IPS DF 19.7 (cell line): ENCODE measurements at regions not wholly inside any gene's neighbourhood (a gene's known extent, or its start where the extent isn't known, plus 50 kb on each side); places are given as distances from the start of the nearest gene placed in this dataset.

ENCODE experiments used
- DNase-seq: peaks from one replicate; pipeline ENCODE4 v3.0.0-alpha.2; 2013; ENCODE audit warnings: low read depth, low spot score

DNA sequence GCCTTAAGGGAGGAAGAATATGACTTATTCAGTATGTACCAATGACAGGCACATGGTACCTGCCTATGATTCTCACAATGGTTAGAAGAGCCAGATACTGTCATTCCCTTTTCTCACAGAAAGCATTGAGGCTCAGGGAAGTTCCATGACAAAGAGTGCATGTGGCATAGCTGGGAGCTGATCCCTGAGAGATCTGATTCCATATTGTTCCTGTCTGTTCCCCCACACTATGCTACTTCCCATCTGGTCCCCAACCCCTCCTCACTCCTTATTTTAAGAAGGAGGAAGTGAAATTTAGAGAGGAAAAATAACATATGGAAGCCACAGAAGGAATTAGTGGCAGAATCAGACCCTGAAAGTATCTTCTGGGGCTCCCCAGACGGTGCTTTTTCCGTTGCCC, 500.0 kb downstream of the PLPP3 start:
- no peak for DNase-seq

DNA sequence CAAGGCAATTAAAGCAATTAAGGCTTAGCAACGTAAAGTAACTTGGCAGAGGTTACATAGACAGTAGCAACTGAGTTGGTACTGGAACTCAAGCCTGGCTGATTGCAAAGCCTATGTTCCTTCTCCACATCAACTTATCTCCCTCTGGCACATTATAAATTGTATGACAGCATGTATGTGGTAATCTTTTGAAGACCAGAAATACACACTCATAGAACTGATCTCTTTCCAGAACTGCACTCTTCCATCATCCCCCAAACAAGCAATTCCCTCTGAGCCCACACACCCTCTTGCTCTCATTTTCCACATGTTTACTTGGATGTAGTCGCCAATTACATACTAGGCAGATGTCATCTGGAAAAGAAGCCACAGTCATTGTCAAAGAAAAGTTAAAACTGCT, 502.2 kb downstream of the PLPP3 start:
- no peak for DNase-seq

DNA sequence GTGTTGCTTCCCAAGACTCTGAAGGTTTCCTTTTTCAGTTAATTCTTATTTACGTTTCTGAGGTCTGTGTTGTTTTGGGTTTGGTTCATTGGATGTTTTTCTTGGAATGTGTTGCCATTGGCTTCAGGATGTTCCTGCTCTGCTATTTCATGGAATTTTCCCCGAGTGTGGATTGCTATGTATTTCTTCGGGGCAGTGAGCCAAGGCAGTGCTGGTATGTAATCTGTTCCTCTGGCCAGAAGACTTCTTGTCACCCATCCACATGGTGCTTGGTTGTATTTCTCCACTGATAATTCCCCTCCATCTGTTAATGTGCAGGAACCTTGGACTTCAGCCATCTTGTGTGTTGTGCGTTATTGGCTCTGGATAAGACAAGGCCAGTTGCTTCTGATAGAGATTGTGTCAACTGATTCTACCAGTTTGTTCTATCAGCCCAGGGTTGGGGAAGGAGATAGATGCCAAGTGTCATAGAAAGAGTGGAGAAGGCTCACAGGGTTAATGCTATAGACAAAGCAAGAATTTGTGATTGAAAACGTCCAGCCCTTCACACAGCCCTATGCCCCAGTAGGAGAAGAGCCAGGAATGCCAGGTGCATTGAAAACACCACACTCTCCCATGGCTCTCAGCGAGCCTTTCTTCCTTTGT, 505.2 kb downstream of the PLPP3 start:
- DNase-seq = no peak

DNA sequence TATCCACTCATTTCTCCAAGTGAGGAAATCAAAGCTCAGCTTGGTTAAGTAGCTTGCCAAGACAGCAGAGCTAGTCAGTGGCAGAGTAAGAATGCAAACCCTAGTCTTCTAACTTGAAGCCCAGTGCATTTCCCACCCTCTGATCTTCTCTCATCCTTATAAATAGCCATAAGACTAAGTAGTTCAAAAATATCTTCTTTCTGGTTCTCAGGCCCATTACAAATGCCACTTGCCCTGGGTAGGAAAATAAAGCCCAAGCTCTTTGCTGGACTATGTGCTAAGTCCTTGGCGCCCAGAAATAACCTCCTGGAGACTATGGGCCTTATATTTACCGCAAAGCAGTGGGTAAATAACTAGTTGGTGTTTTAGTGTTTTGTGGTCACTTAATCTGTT, 505.8 kb downstream of the PLPP3 start:
- no peak for DNase-seq

DNA sequence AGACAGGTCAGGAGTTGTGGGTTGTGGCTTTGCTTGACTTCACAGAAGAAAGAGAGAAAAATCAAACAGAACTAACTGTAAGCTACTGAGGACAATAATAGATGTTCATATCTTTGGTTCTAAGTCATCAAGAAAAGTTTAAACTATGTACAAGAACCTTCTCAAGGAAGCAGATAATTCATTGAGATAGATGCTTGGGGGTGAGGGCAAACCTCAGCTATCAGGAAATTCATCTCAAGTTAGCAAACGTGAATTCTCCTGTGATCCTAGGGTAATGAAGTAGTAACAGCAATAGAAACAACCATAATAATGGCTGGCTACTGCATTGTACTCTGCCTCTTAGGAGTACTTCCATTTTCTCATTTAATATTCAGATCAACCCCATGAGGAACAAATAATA, 506.2 kb downstream of the PLPP3 start:
- no peak for DNase-seq

DNA sequence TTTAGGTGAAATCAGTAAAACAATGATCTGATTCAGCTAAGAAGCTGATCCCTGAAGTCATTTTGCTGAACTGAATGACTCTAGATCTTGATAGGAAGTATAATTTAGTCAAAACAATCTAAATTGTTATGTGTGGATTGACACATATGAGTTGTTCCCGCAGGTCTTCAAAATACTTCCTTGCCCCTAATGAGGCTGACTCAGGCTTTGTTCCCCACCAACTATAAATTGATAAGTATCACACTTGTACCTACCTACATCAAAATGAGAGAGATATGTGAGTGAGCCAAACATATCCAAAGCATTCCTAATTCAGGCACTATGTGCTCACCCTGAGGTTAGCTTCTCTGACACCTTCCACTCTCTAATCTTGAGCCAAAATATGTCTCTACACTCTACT, 507.1 kb downstream of the PLPP3 start:
- no peak for DNase-seq

DNA sequence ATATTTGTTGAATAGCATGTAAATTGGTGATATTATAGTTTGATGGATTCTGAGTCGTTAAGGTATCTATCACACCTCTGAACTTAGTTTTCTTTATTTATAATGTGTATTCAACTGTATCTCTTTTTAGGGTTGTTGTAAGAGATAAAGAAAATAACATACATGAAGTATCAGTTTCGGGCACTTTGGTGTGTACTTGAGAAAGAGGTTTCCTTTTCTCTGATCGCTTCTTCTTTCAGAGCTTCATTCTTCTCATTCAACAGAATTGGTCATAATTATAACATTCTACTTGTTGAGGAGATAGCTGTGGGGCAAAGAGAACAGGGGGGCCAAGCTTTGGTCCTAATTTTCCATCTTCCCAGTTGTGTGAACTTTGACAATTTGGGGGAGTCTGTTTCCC, 508.0 kb downstream of the PLPP3 start:
- no peak for DNase-seq

DNA sequence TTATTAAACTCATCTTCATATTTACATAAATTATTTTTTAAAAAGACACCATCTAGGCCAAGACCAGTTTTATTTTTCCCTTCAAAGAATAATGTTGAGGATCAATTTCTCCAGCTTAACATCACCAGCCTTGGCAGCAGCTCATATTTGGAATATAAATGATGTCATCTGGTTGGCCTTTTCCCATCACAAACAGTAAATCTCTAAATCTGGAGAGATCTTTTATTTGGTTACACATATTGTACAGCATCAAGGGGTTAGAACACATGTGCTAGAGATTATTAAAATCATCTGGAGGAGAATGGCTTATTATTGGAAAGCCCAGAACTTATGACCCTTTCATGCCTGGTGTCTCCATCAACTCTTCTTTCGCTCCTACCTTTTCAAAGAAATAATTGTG, 508.8 kb downstream of the PLPP3 start:
- no peak for DNase-seq

DNA sequence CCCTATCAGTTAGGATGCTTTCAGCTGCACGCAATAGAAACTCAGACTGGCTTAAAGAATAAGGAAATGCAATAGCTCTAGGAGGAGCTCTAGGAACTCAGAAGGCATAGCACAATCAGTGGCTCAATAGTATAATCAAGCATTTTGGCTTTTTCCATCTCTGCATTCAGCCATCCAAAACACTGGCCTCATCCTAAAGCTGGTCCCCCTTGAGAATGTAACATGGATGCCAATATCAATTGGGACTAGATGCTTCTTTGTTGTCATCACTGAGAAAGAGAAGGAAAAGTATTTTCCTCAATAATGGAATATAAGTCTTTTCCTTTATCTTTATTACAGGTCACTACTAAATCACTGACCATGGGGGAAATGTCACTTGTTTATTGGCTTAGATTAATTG, 509.5 kb downstream of the PLPP3 start:
- DNase-seq = no peak

DNA sequence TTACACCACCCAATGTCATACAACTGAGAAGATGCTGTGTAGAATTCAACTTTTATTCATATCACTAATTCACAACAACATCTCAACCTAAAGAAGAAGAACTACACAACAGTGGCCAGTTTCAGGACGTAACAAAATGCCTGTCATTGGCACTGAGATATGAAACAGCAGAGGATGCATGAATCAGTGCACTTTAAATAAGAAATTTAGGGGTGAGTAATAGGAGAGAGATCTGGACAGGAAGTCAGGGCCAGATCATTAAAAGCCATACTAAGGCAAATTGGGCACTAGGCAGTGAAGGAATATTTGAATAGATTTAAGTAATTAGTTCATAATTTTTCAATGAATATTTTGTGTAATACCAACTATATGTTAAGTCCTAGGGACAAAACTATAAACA, 510.5 kb downstream of the PLPP3 start:
- DNase-seq = no peak

DNA sequence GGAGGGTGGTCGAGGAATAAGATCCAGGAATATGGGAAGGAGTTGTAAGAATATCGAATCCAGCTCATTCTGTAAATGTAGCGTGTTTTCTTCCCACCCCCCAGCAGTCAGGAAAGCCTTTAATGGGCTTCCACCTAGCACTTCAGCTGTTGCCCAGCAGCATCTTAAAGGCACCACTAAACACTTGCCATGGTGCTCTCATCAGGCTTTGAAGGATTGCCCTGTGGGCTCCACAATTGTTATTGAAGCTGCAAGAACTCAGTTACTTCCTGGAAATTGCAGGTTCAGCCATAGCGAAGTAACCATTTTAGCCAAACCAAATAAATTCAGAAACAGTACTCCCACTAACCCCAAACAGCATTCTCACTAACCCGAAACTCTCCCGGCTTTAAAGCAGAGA, 511.2 kb downstream of the PLPP3 start:
- DNase-seq = no peak

DNA sequence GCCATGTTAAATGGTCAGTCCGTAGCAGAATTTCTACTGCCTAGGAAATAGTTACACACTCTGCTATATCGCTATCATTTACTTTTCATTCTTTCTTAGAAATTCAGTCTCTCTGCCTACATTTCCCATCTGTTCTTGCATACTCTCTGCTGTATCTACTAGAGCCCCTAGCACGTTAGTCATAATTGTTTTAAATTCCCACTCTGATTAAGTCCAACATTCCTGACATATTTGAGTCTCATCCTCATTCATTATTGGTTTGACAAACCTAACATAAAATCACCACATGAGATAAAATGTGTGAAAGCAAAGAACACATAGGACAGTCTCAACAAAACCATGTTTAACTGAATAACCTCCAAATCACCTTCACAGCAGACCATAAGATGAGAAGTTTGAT, 513.6 kb downstream of the PLPP3 start:
- DNase-seq = no peak

DNA sequence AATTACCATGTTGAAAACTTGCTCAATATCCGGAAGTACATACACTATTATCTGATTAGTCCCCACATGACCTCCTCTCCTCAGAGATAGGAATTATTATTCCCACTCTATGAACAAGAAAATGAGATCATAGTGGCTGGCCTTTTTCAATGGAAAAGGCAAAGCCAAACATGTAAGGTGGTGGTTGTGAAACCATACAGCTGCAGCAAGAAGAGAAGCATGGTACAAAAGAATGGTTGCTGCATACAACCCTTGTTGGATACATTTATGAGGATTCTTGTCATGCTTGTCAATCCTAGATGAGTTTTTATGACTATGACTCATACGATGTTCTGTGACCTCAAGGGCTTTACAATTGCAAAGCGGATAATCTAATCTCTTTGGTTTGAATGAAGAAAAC, 514.7 kb downstream of the PLPP3 start:
- DNase-seq = no peak

DNA sequence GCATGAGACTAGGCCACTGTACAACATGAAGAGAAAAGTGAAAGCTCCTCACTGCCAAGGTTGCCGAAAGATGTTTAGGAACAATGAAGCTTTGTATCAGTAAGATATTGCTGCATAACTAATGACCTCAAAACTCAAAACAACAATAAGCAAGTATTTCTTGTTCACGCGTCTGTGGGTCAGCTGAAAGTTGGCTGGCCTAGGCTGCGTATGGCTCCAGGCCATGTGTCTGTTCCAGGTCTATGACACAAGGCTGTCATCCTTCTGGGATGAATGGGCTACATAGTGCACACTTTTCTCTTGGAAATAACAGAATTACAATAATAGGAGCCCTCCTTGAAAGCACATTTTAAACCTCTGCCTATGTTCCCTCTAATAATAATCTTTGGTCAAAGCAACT, 515.9 kb downstream of the PLPP3 start:
- DNase-seq = no peak

DNA sequence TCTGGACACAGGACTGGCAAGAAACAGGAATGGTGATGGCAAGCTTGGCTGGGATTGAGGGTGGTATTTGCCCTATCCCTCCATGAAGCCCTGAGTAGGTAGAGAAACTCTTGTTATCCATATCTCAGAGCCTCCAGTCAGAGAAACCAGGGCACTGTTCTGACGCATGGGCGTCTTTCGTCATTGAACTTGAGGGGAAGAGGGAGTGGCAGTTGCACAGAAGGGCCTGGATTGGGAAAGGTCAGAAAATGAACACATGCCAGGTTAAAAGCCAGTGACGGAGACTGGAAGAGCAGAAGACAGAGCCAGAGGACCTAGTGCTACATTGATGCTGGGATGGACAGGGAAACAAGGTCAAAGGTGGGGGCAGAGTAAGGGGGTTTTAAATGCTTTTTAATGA, 516.7 kb downstream of the PLPP3 start:
- DNase-seq = no peak

DNA sequence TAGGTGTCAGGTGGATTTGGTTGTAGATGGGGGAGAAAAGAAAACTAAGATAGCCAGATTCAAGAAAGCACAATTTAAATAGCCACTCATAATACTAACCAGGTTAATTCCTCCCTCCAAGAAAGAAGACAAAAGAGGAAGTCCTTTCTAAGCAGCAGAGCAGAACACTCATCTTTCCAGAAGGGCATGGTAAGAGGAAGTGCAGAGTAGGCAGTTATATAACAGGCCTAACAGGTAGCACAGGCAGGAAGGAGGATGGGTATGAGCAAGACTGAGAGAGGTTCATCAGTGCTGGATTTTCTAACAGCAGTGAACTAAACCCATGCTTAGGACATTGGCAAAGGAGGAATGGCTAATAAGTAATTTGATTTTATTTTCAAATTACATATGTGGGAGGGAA, 517.5 kb downstream of the PLPP3 start:
- no peak for DNase-seq

DNA sequence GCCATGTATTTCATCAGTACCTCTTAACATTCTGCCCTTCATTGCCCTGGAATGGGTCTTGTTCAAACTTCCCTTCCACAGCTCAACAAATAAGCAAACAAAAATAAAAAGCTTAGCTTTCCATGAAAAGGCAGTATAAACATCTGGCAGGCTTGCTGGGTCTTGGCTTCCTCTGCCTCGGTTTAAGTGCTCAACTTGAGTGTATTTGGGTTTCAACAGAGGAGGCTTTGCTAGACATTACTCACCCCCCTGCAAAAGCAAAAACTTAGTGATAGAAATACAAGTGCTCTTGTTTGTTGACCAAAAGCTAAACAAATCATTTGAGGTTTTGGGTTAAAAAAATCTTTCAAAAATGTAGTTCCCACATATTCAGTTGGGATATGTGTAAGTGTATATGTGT, 518.5 kb downstream of the PLPP3 start:
- DNase-seq = no peak

DNA sequence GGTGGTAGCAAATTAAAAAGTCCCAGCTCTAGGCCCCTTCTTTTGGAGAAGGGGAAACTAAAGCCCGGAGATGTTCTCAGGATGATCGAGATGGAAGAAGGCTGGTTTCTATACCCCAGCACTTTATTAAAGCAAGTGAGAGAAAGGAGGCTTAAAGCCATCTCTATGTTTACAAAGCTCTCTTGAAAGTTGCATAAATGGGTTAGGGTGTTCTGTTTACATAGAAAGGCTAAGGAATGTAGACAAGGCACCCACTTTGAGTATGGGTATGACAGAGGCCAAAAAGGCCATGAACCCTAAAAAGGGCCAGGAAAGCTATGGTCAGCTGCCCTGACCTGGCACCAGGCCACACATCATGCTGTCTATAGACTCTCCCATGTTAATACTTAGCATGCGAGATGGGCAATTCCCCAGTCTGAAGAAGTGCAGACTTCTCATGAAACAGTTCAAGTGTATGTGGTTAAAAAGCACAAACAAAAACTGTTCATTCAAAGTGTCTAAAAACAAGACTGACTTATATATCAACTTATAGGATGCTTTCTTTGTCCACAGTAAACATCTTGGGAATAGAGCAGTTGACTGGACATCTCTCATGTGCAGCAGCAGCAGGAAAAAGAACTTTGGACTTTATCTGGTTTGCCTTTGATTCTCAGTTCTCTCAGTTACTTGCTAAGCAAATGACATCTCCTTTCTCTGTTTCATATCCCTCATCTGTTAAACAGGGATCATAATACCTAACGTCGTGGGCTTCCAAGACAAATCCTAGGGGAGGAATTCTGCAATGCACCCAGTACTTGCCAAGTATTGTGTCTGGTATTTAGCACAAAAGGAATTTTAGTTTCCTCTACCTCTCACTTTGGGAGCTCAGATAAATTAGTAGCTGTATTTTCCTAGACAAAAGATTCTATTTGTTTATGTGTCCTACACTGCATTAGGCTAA, 521.6 kb downstream of the PLPP3 start:
- no peak for DNase-seq

DNA sequence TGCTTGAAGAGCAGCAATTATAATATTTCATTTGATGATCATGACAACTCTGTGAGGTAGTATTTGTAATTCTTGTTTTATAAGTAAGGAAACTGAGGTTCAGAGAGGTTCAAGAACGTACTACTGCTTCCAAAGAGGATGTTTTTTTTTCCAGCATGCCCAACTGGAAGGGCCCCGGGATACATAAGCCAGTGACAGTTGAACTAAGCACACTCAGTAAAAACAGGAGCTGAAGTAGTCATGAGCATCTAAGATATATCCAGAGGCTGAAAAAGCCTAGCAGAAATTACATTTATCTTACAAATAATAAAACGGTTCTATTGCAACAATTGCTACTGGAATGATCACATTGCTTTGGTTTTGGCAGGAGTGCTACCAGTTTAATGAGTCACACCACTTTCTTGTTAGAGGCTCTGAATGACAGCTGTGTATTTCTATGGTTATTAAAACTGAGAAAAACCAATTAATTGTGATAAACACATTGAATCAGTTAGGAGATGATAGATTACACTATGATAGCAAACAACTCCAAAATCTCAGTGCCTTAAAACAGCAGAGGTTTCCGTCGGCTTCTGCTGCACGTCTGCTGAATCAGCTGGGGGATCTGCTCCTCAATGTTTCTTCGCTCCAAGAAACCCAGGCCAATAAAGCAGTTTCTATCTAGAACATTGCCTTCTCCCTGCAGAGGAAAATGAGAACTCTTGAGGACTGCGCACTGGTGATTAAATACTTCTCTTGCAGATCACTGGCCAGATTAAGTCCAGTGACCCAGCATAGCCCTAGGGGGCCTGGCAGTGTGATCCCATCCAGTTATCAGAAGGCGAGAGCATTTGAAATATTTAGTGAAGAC, 522.7 kb downstream of the PLPP3 start:
- DNase-seq = no peak

DNA sequence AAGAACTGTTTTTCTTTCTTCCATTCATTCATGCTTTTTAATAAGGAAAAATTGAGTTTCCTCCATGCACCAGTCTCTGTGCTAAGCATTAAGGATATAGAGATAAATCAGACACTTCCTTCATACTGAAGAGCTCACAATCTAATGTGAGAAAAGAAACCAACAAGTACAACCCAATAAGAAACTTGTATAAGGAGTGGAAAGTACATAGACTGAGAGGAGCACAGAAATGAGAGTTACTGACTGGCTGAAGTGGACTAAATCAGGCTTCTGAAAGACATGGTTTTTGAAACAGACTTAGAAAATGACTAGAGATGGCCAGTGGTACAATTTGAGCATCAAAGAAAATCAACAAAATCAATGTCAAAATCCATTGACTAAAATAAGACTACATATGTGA, 524.4 kb downstream of the PLPP3 start:
- no peak for DNase-seq

DNA sequence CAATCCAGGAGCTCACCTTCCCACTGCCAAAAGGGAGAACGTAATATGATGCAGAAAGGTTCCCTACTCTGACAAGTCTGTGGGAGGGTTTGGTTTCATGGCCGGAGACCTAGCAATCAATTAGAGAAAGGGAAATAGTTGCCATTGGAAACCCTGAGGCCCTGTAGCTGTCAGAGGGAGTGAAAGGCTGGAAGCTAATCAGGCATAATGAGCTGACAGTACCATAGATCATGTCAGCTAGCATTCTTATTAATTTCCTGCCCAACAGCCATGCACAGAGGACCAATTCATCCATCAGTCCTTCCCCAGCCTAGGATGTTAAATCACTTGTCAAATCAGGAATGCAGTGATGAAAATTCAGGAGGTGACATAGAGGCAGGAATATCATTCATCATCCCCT, 527.3 kb downstream of the PLPP3 start:
- no peak for DNase-seq

DNA sequence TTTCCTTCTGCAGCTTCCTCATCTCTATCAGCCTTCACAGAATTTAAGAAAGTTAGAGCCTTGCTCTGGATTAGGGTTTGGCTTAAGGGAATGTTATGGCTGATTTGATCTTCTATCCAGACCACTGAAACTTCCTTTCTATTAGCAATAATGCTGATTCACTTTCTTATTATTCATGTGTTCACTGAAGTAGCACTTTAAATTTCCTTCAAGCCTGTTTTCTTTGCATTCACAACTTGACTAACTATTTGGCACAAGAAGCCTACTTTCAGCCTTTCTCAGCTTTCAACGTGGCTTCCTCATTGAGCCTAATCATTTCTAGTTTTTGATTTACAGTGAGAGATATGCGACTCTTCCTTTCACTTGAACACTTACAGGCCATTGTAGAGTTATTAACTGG, 528.5 kb downstream of the PLPP3 start:
- DNase-seq = no peak
